GM23338 (cell line): ENCODE measurements at regions not wholly inside any gene's neighbourhood (a gene's known extent, or its start where the extent isn't known, plus 50 kb on each side); places are given as distances from the start of the nearest gene placed in this dataset.
A peak's percentile ranks its signal among the peaks of the same experiment; 100 is the strongest.

Source experiments
- ATAC-seq: fragments of 200-7000 bp; cut with Tn5 transposase; 3 replicates; pipeline ENCODE4 v1.9.1; 2020
- DNase-seq: peaks from one replicate; pipeline ENCODE4 v3.0.0-alpha.2; 2015; ENCODE audit warnings: low spot score
- H2AFZ ChIP-seq: fragments of 200-600 bp; sonication (generic); 2 replicates; pipeline ENCODE4 v1.8.0; 2016; ENCODE audit warnings: antibody characterized with exemption, mild to moderate bottlenecking, moderate library complexity
- H3F3A ChIP-seq: fragments of 200-600 bp; sonication (generic); replicated peaks from 2 replicates; pipeline ENCODE4 v1.8.0; 2017; ENCODE audit warnings: antibody characterized with exemption, mixed run types, low read depth
- H3K27ac ChIP-seq: fragments of 200-600 bp; sonication (generic); 2 replicates; pipeline ENCODE4 v1.6.1; 2016; ENCODE audit warnings: low read depth
- H3K27me3 ChIP-seq: fragments of 200-600 bp; sonication (generic); 2 replicates; pipeline ENCODE4 v1.8.0; 2016; ENCODE audit warnings: mild to moderate bottlenecking, mixed run types, moderate library complexity; ENCODE audit not compliant: insufficient read depth
- H3K36me3 ChIP-seq: fragments of 200-600 bp; sonication (generic); 2 replicates; pipeline ENCODE4 v1.8.0; 2016; ENCODE audit warnings: mild to moderate bottlenecking; ENCODE audit not compliant: insufficient read depth
- H3K4me1 ChIP-seq: fragments of 200-600 bp; sonication (generic); 2 replicates; pipeline ENCODE4 v1.8.0; 2016; ENCODE audit warnings: mild to moderate bottlenecking, moderate library complexity; ENCODE audit not compliant: insufficient read depth
- H3K4me2 ChIP-seq: fragments of 200-600 bp; sonication (generic); 2 replicates; pipeline ENCODE4 v1.7.1; 2017; ENCODE audit warnings: mixed run types
- H3K4me3 ChIP-seq: fragments of 200-600 bp; sonication (generic); 2 replicates; pipeline ENCODE4 v1.6.1; 2016; ENCODE audit warnings: mixed run types
- H3K79me2 ChIP-seq: fragments of 200-600 bp; sonication (generic); replicated peaks from 2 replicates; pipeline ENCODE4 v1.8.0; 2017; ENCODE audit warnings: mild to moderate bottlenecking; ENCODE audit not compliant: insufficient read depth
- H3K9me2 ChIP-seq: fragments of 200-600 bp; sonication (generic); 2 replicates; pipeline ENCODE4 v1.8.0; 2017; ENCODE audit not compliant: insufficient read depth
- H4K20me1 ChIP-seq: fragments of 200-600 bp; sonication (generic); replicated peaks from 2 replicates; pipeline ENCODE4 v1.8.0; 2017; ENCODE audit warnings: mild to moderate bottlenecking; ENCODE audit not compliant: insufficient read depth
- H3K27ac Mint-ChIP-seq: 2 replicates; pipeline ENCODE4 v1.8.0; 2020; ENCODE audit warnings: inconsistent platforms, mild to moderate bottlenecking, moderate library complexity, mixed read lengths
- H3K27me3 Mint-ChIP-seq: 3 replicates; pipeline ENCODE4 v1.8.0; 2022; ENCODE audit warnings: low read depth, mild to moderate bottlenecking, moderate library complexity, mixed read lengths, inconsistent platforms; ENCODE audit not compliant: insufficient read depth, poor library complexity
- H3K36me3 Mint-ChIP-seq: 3 replicates; pipeline ENCODE4 v1.8.0; 2021; ENCODE audit warnings: low read depth, mild to moderate bottlenecking, inconsistent platforms, moderate library complexity, mixed read lengths
- H3K4me1 Mint-ChIP-seq: 3 replicates; pipeline ENCODE4 v1.8.0; 2020; ENCODE audit warnings: mild to moderate bottlenecking, inconsistent platforms, mixed read lengths
- H3K4me3 Mint-ChIP-seq: 3 replicates; pipeline ENCODE4 v1.8.0; 2021; ENCODE audit warnings: moderate library complexity, mild to moderate bottlenecking, inconsistent platforms, mixed read lengths
- H3K9me3 Mint-ChIP-seq: 3 replicates; pipeline ENCODE4 v1.8.0; 2020; ENCODE audit warnings: moderate library complexity, mild to moderate bottlenecking, inconsistent platforms, mixed read lengths
- CTCF ChIP-seq, 2 experiments: fragments of 200-600 bp in 1 of 2; sonication (generic) in 1 of 2; conservative IDR thresholded peaks; 2 replicates each; pipeline versions ENCODE4 v1.5.1 to v1.6.1; 2016 to 2017; ENCODE audit warnings: antibody characterized with exemption in 2 of 2, low read depth in 2 of 2, mild to moderate bottlenecking in 2 of 2, moderate library complexity in 1 of 2
- TF ChIP-seq, protein P1 (sequence below): fragments of 250-450 bp; sonication (Bioruptor Pico); IDR thresholded peaks from 2 replicates; pipeline ENCODE4 v1.5.0; 2020; ENCODE audit warnings: mild to moderate bottlenecking, moderate library complexity
- TF ChIP-seq, protein P2 (sequence below): IDR thresholded peaks from one replicate; pipeline ENCODE4 v1.6.1; 2018; ENCODE audit warnings: antibody characterized with exemption; ENCODE audit not compliant: unreplicated experiment

GRCh38 chr1:221169447-221169889, 290.2 kb downstream of the HLX start:
- ATAC-seq (peak; percentile 89), DNase-seq (peak; percentile 87)
- Mint-ChIP-seq H3K27me3 (peaks cover 6% of the 10 kb centered on the region), H3K9me3 (peaks cover 16% of the 10 kb centered on the region), H3K36me3 (peaks cover 15% of the 10 kb centered on the region), H3K27ac (peak overlapping the region; percentile 67; the same call in 1 of the 2 replicates), H3K4me3 (no peak overlapping the region), H3K4me1 (peaks cover 22% of the 10 kb centered on the region)
- Histone ChIP-seq H4K20me1 (no peaks in the 10 kb centered on the region), H3K27me3 (no peaks in the 10 kb centered on the region), H3K9me2 (peaks cover 8% of the 10 kb centered on the region; the same call in 1 of the 2 replicates), H3K4me1 (peaks cover 8% of the 10 kb centered on the region), H3K4me3 (no peak overlapping the region), H2AFZ (no peak overlapping the region), H3K4me2 (peak overlapping the region; percentile 9; the same call in 1 of the 2 replicates), H3K27ac (peak overlapping the region; percentile 35; the same call in 1 of the 2 replicates), H3K79me2 (no peaks in the 10 kb centered on the region), H3K36me3 (no peaks in the 10 kb centered on the region), H3F3A (no peaks in the 10 kb centered on the region)
- no peak for TF ChIP-seq CTCF (conservative IDR thresholded peaks at IDR 0.05; ENCODE audit: low read depth in 2 of 2)
- TF ChIP-seq, protein P1, sequence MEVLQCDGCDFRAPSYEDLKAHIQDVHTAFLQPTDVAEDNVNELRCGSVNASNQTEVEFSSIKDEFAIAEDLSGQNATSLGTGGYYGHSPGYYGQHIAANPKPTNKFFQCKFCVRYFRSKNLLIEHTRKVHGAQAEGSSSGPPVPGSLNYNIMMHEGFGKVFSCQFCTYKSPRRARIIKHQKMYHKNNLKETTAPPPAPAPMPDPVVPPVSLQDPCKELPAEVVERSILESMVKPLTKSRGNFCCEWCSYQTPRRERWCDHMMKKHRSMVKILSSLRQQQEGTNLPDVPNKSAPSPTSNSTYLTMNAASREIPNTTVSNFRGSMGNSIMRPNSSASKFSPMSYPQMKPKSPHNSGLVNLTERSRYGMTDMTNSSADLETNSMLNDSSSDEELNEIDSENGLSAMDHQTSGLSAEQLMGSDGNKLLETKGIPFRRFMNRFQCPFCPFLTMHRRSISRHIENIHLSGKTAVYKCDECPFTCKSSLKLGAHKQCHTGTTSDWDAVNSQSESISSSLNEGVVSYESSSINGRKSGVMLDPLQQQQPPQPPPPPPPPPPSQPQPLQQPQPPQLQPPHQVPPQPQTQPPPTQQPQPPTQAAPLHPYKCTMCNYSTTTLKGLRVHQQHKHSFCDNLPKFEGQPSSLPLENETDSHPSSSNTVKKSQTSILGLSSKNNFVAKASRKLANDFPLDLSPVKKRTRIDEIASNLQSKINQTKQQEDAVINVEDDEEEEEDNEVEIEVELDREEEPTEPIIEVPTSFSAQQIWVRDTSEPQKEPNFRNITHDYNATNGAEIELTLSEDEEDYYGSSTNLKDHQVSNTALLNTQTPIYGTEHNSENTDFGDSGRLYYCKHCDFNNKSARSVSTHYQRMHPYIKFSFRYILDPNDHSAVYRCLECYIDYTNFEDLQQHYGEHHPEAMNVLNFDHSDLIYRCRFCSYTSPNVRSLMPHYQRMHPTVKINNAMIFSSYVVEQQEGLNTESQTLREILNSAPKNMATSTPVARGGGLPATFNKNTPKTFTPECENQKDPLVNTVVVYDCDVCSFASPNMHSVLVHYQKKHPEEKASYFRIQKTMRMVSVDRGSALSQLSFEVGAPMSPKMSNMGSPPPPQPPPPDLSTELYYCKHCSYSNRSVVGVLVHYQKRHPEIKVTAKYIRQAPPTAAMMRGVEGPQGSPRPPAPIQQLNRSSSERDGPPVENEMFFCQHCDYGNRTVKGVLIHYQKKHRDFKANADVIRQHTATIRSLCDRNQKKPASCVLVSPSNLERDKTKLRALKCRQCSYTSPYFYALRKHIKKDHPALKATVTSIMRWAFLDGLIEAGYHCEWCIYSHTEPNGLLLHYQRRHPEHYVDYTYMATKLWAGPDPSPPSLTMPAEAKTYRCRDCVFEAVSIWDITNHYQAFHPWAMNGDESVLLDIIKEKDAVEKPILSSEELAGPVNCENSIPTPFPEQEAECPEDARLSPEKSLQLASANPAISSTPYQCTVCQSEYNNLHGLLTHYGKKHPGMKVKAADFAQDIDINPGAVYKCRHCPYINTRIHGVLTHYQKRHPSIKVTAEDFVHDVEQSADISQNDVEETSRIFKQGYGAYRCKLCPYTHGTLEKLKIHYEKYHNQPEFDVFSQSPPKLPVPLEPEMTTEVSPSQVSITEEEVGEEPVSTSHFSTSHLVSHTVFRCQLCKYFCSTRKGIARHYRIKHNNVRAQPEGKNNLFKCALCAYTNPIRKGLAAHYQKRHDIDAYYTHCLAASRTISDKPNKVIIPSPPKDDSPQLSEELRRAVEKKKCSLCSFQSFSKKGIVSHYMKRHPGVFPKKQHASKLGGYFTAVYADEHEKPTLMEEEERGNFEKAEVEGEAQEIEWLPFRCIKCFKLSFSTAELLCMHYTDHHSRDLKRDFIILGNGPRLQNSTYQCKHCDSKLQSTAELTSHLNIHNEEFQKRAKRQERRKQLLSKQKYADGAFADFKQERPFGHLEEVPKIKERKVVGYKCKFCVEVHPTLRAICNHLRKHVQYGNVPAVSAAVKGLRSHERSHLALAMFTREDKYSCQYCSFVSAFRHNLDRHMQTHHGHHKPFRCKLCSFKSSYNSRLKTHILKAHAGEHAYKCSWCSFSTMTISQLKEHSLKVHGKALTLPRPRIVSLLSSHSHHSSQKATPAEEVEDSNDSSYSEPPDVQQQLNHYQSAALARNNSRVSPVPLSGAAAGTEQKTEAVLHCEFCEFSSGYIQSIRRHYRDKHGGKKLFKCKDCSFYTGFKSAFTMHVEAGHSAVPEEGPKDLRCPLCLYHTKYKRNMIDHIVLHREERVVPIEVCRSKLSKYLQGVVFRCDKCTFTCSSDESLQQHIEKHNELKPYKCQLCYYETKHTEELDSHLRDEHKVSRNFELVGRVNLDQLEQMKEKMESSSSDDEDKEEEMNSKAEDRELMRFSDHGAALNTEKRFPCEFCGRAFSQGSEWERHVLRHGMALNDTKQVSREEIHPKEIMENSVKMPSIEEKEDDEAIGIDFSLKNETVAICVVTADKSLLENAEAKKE, result peak; percentile 60; the same call in 1 of the 2 replicates
- TF ChIP-seq, protein P2, sequence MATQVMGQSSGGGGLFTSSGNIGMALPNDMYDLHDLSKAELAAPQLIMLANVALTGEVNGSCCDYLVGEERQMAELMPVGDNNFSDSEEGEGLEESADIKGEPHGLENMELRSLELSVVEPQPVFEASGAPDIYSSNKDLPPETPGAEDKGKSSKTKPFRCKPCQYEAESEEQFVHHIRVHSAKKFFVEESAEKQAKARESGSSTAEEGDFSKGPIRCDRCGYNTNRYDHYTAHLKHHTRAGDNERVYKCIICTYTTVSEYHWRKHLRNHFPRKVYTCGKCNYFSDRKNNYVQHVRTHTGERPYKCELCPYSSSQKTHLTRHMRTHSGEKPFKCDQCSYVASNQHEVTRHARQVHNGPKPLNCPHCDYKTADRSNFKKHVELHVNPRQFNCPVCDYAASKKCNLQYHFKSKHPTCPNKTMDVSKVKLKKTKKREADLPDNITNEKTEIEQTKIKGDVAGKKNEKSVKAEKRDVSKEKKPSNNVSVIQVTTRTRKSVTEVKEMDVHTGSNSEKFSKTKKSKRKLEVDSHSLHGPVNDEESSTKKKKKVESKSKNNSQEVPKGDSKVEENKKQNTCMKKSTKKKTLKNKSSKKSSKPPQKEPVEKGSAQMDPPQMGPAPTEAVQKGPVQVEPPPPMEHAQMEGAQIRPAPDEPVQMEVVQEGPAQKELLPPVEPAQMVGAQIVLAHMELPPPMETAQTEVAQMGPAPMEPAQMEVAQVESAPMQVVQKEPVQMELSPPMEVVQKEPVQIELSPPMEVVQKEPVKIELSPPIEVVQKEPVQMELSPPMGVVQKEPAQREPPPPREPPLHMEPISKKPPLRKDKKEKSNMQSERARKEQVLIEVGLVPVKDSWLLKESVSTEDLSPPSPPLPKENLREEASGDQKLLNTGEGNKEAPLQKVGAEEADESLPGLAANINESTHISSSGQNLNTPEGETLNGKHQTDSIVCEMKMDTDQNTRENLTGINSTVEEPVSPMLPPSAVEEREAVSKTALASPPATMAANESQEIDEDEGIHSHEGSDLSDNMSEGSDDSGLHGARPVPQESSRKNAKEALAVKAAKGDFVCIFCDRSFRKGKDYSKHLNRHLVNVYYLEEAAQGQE, result no peak
